Activated naive CD4-positive, alpha-beta T cell treated with anti-CD3 and anti-CD28 coated beads, Interleukin-2, amount 50 U/mL, for 16 hours (primary cell): ENCODE measurements at regions not wholly inside any gene's neighbourhood (a gene's known extent, or its start where the extent isn't known, plus 50 kb on each side); places are given as distances from the start of the nearest gene placed in this dataset.

ENCODE experiments used
- DNase-seq: peaks from one replicate; pipeline ENCODE4 v3.0.0-alpha.2; 2020

GRCh38 chr2:189268763-189269162 is 89.2 kb upstream of the COL5A2 start:
- DNase-seq, result no peak

GRCh38 chr2:189273734-189274133 is 94.2 kb upstream of the COL5A2 start:
- no peak for DNase-seq

GRCh38 chr2:189274361-189274760 is 94.8 kb upstream of the COL5A2 start:
- no peak for DNase-seq

- no peak for DNase-seq
Measured at GRCh38 chr2:189276277-189276676, 96.7 kb upstream of the COL5A2 start.

- no peak for DNase-seq
Measured at GRCh38 chr2:189281201-189281600, 101.6 kb upstream of the COL5A2 start.

GRCh38 chr2:189285349-189285748 is 105.8 kb upstream of the COL5A2 start:
- no peak for DNase-seq

GRCh38 chr2:189285962-189286645 is 106.5 kb upstream of the COL5A2 start:
- no peak for DNase-seq

- DNase-seq, result no peak
Measured at GRCh38 chr2:189287363-189287762, 107.8 kb upstream of the COL5A2 start.

- no peak for DNase-seq
Measured at GRCh38 chr2:189287982-189288521, 108.5 kb upstream of the COL5A2 start.

- DNase-seq, result no peak
Measured at GRCh38 chr2:189291460-189291859, 111.9 kb upstream of the COL5A2 start.

GRCh38 chr2:189293164-189293563 is 113.6 kb upstream of the COL5A2 start:
- DNase-seq, result no peak

GRCh38 chr2:189297446-189297845 is 117.9 kb upstream of the COL5A2 start:
- no peak for DNase-seq

GRCh38 chr2:189298038-189298437 is 118.5 kb upstream of the COL5A2 start:
- no peak for DNase-seq

- no peak for DNase-seq
Measured at GRCh38 chr2:189298481-189298880, 118.9 kb upstream of the COL5A2 start.

- DNase-seq, result no peak
Measured at GRCh38 chr2:189299974-189300373, 120.4 kb upstream of the COL5A2 start.

- no peak for DNase-seq
Measured at GRCh38 chr2:189300916-189301315, 121.4 kb upstream of the COL5A2 start.

GRCh38 chr2:189302274-189302948 is 122.8 kb upstream of the COL5A2 start:
- no peak for DNase-seq

- DNase-seq, result peak; percentile 32
Measured at GRCh38 chr2:189304360-189304759, 124.8 kb upstream of the COL5A2 start.

- no peak for DNase-seq
Measured at GRCh38 chr2:189305291-189305943, 125.9 kb upstream of the COL5A2 start.

- no peak for DNase-seq
Measured at GRCh38 chr2:189306525-189306924, 127.0 kb upstream of the COL5A2 start.

- no peak for DNase-seq
Measured at GRCh38 chr2:189308056-189308790, 128.7 kb upstream of the COL5A2 start.

GRCh38 chr2:189309331-189309730 is 129.8 kb upstream of the COL5A2 start:
- DNase-seq, result no peak

GRCh38 chr2:189312211-189312610 is 129.1 kb upstream of the WDR75 start:
- DNase-seq, result no peak
